ENCODE measurements at regions not wholly inside any gene's neighbourhood (a gene's known extent, or its start where the extent isn't known, plus 50 kb on each side); places are given as distances from the start of the nearest gene placed in this dataset.

GRCh38 chrX:117053260-117053659 is 590.5 kb upstream of the CT83 start:
- DNase-seq (ENCODE audit: insufficient read length): no peak
- no peak for FAIRE-seq
- TF ChIP-seq POLR2AphosphoS5 (IDR thresholded peaks at IDR 0.05; ENCODE audit: low read depth, low read length): no peak
- no peak for TF ChIP-seq TAF1 (IDR thresholded peaks at IDR 0.05; ENCODE audit: borderline replicate concordance, low read depth, low read length)
- TF ChIP-seq POLR2A (IDR thresholded peaks at IDR 0.05; ENCODE audit: low read depth, low read length): no peak

DNA sequence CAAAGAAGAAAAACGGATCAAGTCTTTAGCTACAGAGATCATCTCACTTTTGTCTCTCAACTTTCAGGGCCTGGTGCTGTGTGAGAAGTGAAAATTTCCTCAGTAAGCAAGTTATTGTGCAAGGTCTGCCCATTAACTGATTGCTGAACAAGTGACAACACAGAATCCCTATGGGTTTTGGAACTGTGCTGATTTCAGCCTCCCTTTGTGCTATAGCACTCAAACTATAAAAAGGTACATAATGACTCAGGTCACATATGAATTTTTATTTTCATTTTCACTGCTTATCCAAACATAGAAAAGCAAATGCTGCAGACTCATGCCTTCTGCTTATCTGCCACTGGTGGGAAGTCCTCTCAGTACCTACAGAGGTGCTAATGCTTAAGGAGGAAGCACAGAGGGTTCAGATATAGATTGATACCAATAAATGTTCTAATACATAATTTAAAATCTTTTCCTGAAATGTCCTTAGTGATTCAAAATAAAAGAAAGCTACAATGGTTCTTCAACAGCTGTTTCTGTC is 576.2 kb upstream of the CT83 start:
- no peak for TF ChIP-seq TAF1 (IDR thresholded peaks at IDR 0.05; ENCODE audit: borderline replicate concordance, low read depth, low read length)
- FAIRE-seq (no peak), DNase-seq (ENCODE audit: insufficient read length) (no peak)

- TF ChIP-seq TAF1 (IDR thresholded peaks at IDR 0.05; ENCODE audit: borderline replicate concordance, low read depth, low read length) (no peak), POLR2AphosphoS5 (IDR thresholded peaks at IDR 0.05; ENCODE audit: low read depth, low read length) (no peak), POLR2A (IDR thresholded peaks at IDR 0.05; ENCODE audit: low read depth, low read length) (no peak)
- DNase-seq (ENCODE audit: insufficient read length) (no peak), FAIRE-seq (no peak)
These were observed 547.5 kb upstream of the CT83 start for GRCh38 chrX:117010243-117010642.

- TF ChIP-seq POLR2AphosphoS5 (IDR thresholded peaks at IDR 0.05; ENCODE audit: low read depth, low read length): no peak
- TF ChIP-seq TAF1 (IDR thresholded peaks at IDR 0.05; ENCODE audit: borderline replicate concordance, low read depth, low read length): no peak
- no peak for TF ChIP-seq POLR2A (IDR thresholded peaks at IDR 0.05; ENCODE audit: low read depth, low read length)
- DNase-seq (ENCODE audit: insufficient read length): no peak
- no peak for FAIRE-seq
These were observed 540.2 kb upstream of the CT83 start for GRCh38 chrX:117002981-117003380.

GRCh38 chrX:116975517-116975916 is 512.7 kb upstream of the CT83 start:
- FAIRE-seq: no peak
- DNase-seq (ENCODE audit: insufficient read length): no peak
- TF ChIP-seq POLR2AphosphoS5 (IDR thresholded peaks at IDR 0.05; ENCODE audit: low read depth, low read length) (no peak), TAF1 (IDR thresholded peaks at IDR 0.05; ENCODE audit: borderline replicate concordance, low read depth, low read length) (no peak)

- DNase-seq (ENCODE audit: insufficient read length): no peak
- no peak for FAIRE-seq
- TF ChIP-seq TAF1 (IDR thresholded peaks at IDR 0.05; ENCODE audit: borderline replicate concordance, low read depth, low read length): no peak
- no peak for TF ChIP-seq POLR2A (IDR thresholded peaks at IDR 0.05; ENCODE audit: low read depth, low read length)
- no peak for TF ChIP-seq POLR2AphosphoS5 (IDR thresholded peaks at IDR 0.05; ENCODE audit: low read depth, low read length)
These were observed 509.6 kb upstream of the CT83 start for GRCh38 chrX:116972362-116972761.

DNA sequence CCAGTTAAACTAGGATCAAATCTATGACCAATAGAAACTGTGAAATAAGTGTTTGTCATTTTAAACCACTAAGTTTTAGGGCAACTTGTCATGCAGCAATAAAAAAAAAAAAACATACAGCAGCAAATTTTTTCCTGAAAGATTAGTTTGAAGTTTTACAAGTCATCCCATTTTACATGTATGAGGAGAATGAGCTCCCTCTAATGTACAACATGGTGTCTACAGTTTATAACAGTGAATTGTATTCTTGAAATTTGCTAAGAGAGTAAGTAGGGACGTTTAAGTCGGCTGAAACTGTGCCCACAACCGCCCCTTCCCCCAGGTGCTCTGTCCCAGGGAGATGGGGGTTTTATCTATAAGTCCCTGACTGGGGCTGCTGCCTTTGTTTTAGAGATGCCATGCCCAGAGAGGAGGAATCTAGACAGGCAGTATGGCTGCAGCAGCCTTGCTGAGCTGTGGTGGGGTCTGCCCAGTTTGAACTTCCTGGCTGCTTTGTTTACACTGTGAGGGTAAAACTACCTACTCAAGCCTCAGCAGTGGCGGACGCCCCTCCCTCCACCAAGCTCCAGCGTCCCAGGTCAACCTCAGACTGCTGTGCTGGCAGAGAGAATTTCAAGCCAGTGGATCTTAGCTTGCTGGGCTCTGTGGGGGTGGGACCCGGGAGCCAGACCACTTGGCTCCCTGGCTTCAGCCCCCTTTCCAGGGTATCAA is 499.3 kb upstream of the CT83 start:
- TF ChIP-seq POLR2A (IDR thresholded peaks at IDR 0.05; ENCODE audit: low read depth, low read length) (no peak), TAF1 (IDR thresholded peaks at IDR 0.05; ENCODE audit: borderline replicate concordance, low read depth, low read length) (no peak), POLR2AphosphoS5 (IDR thresholded peaks at IDR 0.05; ENCODE audit: low read depth, low read length) (no peak)
- FAIRE-seq (no peak), DNase-seq (ENCODE audit: insufficient read length) (no peak)

DNA sequence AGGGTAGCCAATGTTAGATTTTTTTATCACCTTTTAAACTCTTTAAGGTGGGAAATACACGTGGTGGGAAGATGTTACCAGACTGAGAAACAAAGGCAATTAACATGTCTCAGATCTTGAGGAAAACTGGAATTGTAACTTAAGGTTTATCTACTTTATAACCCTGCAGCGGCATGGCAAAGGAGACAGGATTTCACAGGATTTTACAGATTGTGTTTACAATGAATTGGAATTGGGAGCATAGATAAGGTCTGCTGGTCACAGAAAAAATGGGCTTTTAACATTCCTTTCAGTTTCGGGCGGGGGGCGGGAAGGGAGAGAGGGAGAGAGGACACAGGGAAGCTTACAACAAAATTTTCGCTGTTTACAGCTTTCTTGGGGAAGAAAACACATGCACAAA is 467.5 kb upstream of the CT83 start:
- no peak for FAIRE-seq
- no peak for TF ChIP-seq TAF1 (IDR thresholded peaks at IDR 0.05; ENCODE audit: borderline replicate concordance, low read depth, low read length)
- no peak for TF ChIP-seq POLR2AphosphoS5 (IDR thresholded peaks at IDR 0.05; ENCODE audit: low read depth, low read length)
- no peak for TF ChIP-seq POLR2A (IDR thresholded peaks at IDR 0.05; ENCODE audit: low read depth, low read length)
- no peak for DNase-seq (ENCODE audit: insufficient read length)

DNA sequence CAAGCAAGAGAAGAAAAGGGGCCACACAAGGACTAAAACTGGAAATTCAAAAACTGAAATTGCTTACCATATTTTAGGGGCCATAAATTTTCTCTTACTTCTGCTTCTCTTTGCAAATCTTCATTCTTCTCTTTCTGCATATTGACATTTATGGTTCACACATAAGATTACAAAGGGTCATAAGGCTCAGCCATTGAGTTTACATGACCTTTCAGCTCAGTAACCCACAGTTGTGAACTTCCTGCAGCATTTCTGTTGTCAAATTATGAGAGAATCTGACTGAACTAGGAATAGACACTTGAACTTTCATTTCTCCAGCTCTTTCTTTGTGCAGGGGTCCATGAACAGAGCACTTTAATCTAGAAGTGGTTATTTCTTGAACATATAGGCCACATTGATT is 434.8 kb upstream of the CT83 start:
- FAIRE-seq: no peak
- no peak for TF ChIP-seq POLR2A (IDR thresholded peaks at IDR 0.05; ENCODE audit: low read depth, low read length)
- TF ChIP-seq POLR2AphosphoS5 (IDR thresholded peaks at IDR 0.05; ENCODE audit: low read depth, low read length): no peak
- TF ChIP-seq TAF1 (IDR thresholded peaks at IDR 0.05; ENCODE audit: borderline replicate concordance, low read depth, low read length): no peak
- DNase-seq (ENCODE audit: insufficient read length): no peak

DNA sequence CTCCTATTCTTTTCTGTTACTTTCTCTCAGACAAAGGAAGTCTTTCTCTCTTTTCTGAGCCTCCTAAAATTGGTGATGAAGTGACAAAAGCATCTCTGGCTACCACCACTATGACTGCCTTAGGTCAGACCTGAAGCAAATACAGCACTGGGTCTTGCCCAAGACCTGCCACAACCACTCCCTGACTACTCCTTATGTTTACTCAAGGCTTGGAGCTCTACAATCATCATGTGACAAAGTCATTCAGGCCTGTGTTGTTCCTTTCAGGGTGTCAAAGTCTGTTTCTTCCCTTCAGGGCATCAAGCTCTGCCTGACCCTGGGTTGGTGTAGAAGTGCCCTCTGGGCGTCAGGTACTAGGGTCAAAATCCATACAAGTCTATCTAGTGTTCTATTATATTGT is 419.2 kb upstream of the CT83 start:
- DNase-seq (ENCODE audit: insufficient read length): no peak
- FAIRE-seq: no peak
- no peak for TF ChIP-seq POLR2A (IDR thresholded peaks at IDR 0.05; ENCODE audit: low read depth, low read length)
- no peak for TF ChIP-seq TAF1 (IDR thresholded peaks at IDR 0.05; ENCODE audit: borderline replicate concordance, low read depth, low read length)
- TF ChIP-seq POLR2AphosphoS5 (IDR thresholded peaks at IDR 0.05; ENCODE audit: low read depth, low read length): no peak

DNA sequence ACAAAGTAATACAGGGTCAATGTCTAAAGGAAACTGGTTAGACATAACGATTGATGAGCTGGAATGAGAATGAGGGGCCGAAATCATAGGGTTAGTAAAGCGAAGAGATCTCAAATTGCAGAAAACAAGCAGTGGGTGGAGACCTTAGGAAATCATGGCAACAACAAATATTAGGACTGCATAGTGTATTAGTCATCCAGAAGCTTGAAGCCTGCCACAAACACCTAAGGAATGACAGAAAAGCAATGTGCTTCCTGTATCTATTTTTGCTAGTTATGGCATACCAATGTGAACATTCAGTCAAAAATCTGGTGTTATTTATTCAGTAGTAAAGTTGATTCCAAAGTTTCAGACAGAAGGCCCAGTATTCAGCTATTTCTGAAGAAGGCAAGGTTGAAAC is 410.9 kb upstream of the CT83 start:
- FAIRE-seq: no peak

DNA sequence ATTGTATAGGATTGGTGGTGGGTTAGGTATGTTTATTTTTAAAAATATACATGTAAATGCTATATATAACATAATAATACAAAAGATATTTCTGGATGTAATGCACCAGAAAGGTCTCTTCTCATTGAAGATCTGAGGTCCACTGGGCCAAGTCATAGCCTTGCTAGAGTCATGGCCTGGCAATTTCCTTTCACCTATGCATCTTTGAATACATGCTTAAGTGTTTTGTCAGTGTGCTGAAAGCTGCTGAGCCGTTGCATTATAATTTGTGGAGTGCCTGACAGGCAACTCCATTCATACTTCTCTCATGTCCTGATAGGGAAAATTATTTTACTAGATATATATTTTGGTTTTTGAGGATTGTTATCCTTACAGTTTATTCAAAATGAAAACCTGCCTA is 410.2 kb upstream of the CT83 start:
- DNase-seq (ENCODE audit: insufficient read length) (no peak), FAIRE-seq (no peak)
- TF ChIP-seq POLR2A (IDR thresholded peaks at IDR 0.05; ENCODE audit: low read depth, low read length) (no peak), TAF1 (IDR thresholded peaks at IDR 0.05; ENCODE audit: borderline replicate concordance, low read depth, low read length) (no peak), POLR2AphosphoS5 (IDR thresholded peaks at IDR 0.05; ENCODE audit: low read depth, low read length) (no peak)

More for the DNA sequence above, 410.9 kb upstream of the CT83 start:
- TF ChIP-seq POLR2AphosphoS5 (IDR thresholded peaks at IDR 0.05; ENCODE audit: low read depth, low read length) (no peak), POLR2A (IDR thresholded peaks at IDR 0.05; ENCODE audit: low read depth, low read length) (no peak), TAF1 (IDR thresholded peaks at IDR 0.05; ENCODE audit: borderline replicate concordance, low read depth, low read length) (no peak)
- DNase-seq (ENCODE audit: insufficient read length): no peak
